HG03571 (cell line): ENCODE measurements at regions not wholly inside any gene's neighbourhood (a gene's known extent, or its start where the extent isn't known, plus 50 kb on each side); places are given as distances from the start of the nearest gene placed in this dataset.

Experiments
- ATAC-seq: cut with Tn5 transposase; IDR thresholded peaks from one replicate; pipeline ENCODE4 v1.9.1; 2021; ENCODE audit not compliant: unreplicated experiment

GRCh38 chr3:148333091-148333490 lies 364.6 kb upstream of the AGTR1 start:
- ATAC-seq, result no peak

GRCh38 chr3:148335612-148336011 lies 362.1 kb upstream of the AGTR1 start:
- no peak for ATAC-seq

- ATAC-seq, result no peak
Measured at GRCh38 chr3:148343416-148343815, 354.3 kb upstream of the AGTR1 start.

GRCh38 chr3:148344521-148344920 lies 353.2 kb upstream of the AGTR1 start:
- ATAC-seq, result no peak

- ATAC-seq, result no peak
Measured at GRCh38 chr3:148360051-148360450, 337.7 kb upstream of the AGTR1 start.

GRCh38 chr3:148366743-148367410 lies 330.8 kb upstream of the AGTR1 start:
- no peak for ATAC-seq

- no peak for ATAC-seq
Measured at GRCh38 chr3:148367756-148368155, 329.9 kb upstream of the AGTR1 start.

GRCh38 chr3:148369381-148369780 lies 328.3 kb upstream of the AGTR1 start:
- ATAC-seq, result no peak

- ATAC-seq, result no peak
Measured at GRCh38 chr3:148372206-148372875, 325.4 kb upstream of the AGTR1 start.

GRCh38 chr3:148373961-148374360 lies 323.7 kb upstream of the AGTR1 start:
- no peak for ATAC-seq

- no peak for ATAC-seq
Measured at GRCh38 chr3:148379763-148380382, 317.8 kb upstream of the AGTR1 start.

- no peak for ATAC-seq
Measured at GRCh38 chr3:148381051-148381450, 316.7 kb upstream of the AGTR1 start.

GRCh38 chr3:148389916-148390315 lies 307.8 kb upstream of the AGTR1 start:
- no peak for ATAC-seq

- ATAC-seq, result no peak
Measured at GRCh38 chr3:148395821-148396220, 301.9 kb upstream of the AGTR1 start.

GRCh38 chr3:148400754-148401153 lies 296.9 kb upstream of the AGTR1 start:
- no peak for ATAC-seq

- ATAC-seq, result no peak
Measured at GRCh38 chr3:148408667-148409066, 289.0 kb upstream of the AGTR1 start.

GRCh38 chr3:148420242-148420641 lies 277.5 kb upstream of the AGTR1 start:
- no peak for ATAC-seq

- ATAC-seq, result no peak
Measured at GRCh38 chr3:148428862-148429605, 268.7 kb upstream of the AGTR1 start.

GRCh38 chr3:148433665-148434064 lies 264.0 kb upstream of the AGTR1 start:
- ATAC-seq, result no peak

- no peak for ATAC-seq
Measured at GRCh38 chr3:148435534-148435933, 262.2 kb upstream of the AGTR1 start.

GRCh38 chr3:148439254-148439822 lies 258.4 kb upstream of the AGTR1 start:
- no peak for ATAC-seq
